GM23338 (cell line): ENCODE measurements at regions not wholly inside any gene's neighbourhood (a gene's known extent, or its start where the extent isn't known, plus 50 kb on each side); places are given as distances from the start of the nearest gene placed in this dataset.

Experiments used
- ATAC-seq: fragments of 200-7000 bp; cut with Tn5 transposase; 3 replicates; pipeline ENCODE4 v1.9.1; 2020
- DNase-seq: peaks from one replicate; pipeline ENCODE4 v3.0.0-alpha.2; 2015; ENCODE audit warnings: low spot score
- H2AFZ ChIP-seq: fragments of 200-600 bp; sonication (generic); 2 replicates; pipeline ENCODE4 v1.8.0; 2016; ENCODE audit warnings: antibody characterized with exemption, mild to moderate bottlenecking, moderate library complexity
- H3F3A ChIP-seq: fragments of 200-600 bp; sonication (generic); replicated peaks from 2 replicates; pipeline ENCODE4 v1.8.0; 2017; ENCODE audit warnings: antibody characterized with exemption, mixed run types, low read depth
- H3K27ac ChIP-seq: fragments of 200-600 bp; sonication (generic); 2 replicates; pipeline ENCODE4 v1.6.1; 2016; ENCODE audit warnings: low read depth
- H3K27me3 ChIP-seq: fragments of 200-600 bp; sonication (generic); 2 replicates; pipeline ENCODE4 v1.8.0; 2016; ENCODE audit warnings: mild to moderate bottlenecking, mixed run types, moderate library complexity; ENCODE audit not compliant: insufficient read depth
- H3K36me3 ChIP-seq: fragments of 200-600 bp; sonication (generic); 2 replicates; pipeline ENCODE4 v1.8.0; 2016; ENCODE audit warnings: mild to moderate bottlenecking; ENCODE audit not compliant: insufficient read depth
- H3K4me1 ChIP-seq: fragments of 200-600 bp; sonication (generic); 2 replicates; pipeline ENCODE4 v1.8.0; 2016; ENCODE audit warnings: mild to moderate bottlenecking, moderate library complexity; ENCODE audit not compliant: insufficient read depth
- H3K4me2 ChIP-seq: fragments of 200-600 bp; sonication (generic); 2 replicates; pipeline ENCODE4 v1.7.1; 2017; ENCODE audit warnings: mixed run types
- H3K4me3 ChIP-seq: fragments of 200-600 bp; sonication (generic); 2 replicates; pipeline ENCODE4 v1.6.1; 2016; ENCODE audit warnings: mixed run types
- H3K79me2 ChIP-seq: fragments of 200-600 bp; sonication (generic); replicated peaks from 2 replicates; pipeline ENCODE4 v1.8.0; 2017; ENCODE audit warnings: mild to moderate bottlenecking; ENCODE audit not compliant: insufficient read depth
- H3K9me2 ChIP-seq: fragments of 200-600 bp; sonication (generic); 2 replicates; pipeline ENCODE4 v1.8.0; 2017; ENCODE audit not compliant: insufficient read depth
- H4K20me1 ChIP-seq: fragments of 200-600 bp; sonication (generic); replicated peaks from 2 replicates; pipeline ENCODE4 v1.8.0; 2017; ENCODE audit warnings: mild to moderate bottlenecking; ENCODE audit not compliant: insufficient read depth
- H3K27ac Mint-ChIP-seq: 2 replicates; pipeline ENCODE4 v1.8.0; 2020; ENCODE audit warnings: inconsistent platforms, mild to moderate bottlenecking, moderate library complexity, mixed read lengths
- H3K27me3 Mint-ChIP-seq: 3 replicates; pipeline ENCODE4 v1.8.0; 2022; ENCODE audit warnings: low read depth, mild to moderate bottlenecking, moderate library complexity, mixed read lengths, inconsistent platforms; ENCODE audit not compliant: insufficient read depth, poor library complexity
- H3K36me3 Mint-ChIP-seq: 3 replicates; pipeline ENCODE4 v1.8.0; 2021; ENCODE audit warnings: low read depth, mild to moderate bottlenecking, inconsistent platforms, moderate library complexity, mixed read lengths
- H3K4me1 Mint-ChIP-seq: 3 replicates; pipeline ENCODE4 v1.8.0; 2020; ENCODE audit warnings: mild to moderate bottlenecking, inconsistent platforms, mixed read lengths
- H3K4me3 Mint-ChIP-seq: 3 replicates; pipeline ENCODE4 v1.8.0; 2021; ENCODE audit warnings: moderate library complexity, mild to moderate bottlenecking, inconsistent platforms, mixed read lengths
- H3K9me3 Mint-ChIP-seq: 3 replicates; pipeline ENCODE4 v1.8.0; 2020; ENCODE audit warnings: moderate library complexity, mild to moderate bottlenecking, inconsistent platforms, mixed read lengths
- CREB1 ChIP-seq: fragments of 250-450 bp; sonication (Bioruptor Pico); IDR thresholded peaks from 2 replicates; pipeline ENCODE4 v1.5.0; 2020; ENCODE audit warnings: low read depth, mild to moderate bottlenecking, moderate library complexity
- EZH2 ChIP-seq: fragments of 200-600 bp; sonication (generic); IDR thresholded peaks from one replicate; pipeline ENCODE4 v1.8.0; 2017; ENCODE audit warnings: antibody characterized with exemption, mild to moderate bottlenecking, low read depth; ENCODE audit not compliant: unreplicated experiment
- EZH2phosphoT487 ChIP-seq: fragments of 200-600 bp; sonication (generic); IDR thresholded peaks from one replicate; pipeline ENCODE4 v1.8.1; 2018; ENCODE audit warnings: antibody characterized with exemption; ENCODE audit not compliant: unreplicated experiment
- NANOG ChIP-seq: IDR thresholded peaks from 2 replicates; pipeline ENCODE4 v1.6.1; 2016; ENCODE audit warnings: antibody characterized with exemption, borderline replicate concordance
- POLR2AphosphoS5 ChIP-seq: IDR thresholded peaks from 2 replicates; pipeline ENCODE4 v1.6.1; 2016; ENCODE audit warnings: antibody characterized with exemption, low read depth
- STAT1 ChIP-seq: IDR thresholded peaks from one replicate; pipeline ENCODE4 v1.6.1; 2016; ENCODE audit warnings: antibody characterized with exemption; ENCODE audit not compliant: unreplicated experiment
- TF ChIP-seq, protein P1 (sequence below): IDR thresholded peaks from 2 replicates; pipeline ENCODE4 v1.6.1; 2016; ENCODE audit warnings: antibody characterized with exemption
- TF ChIP-seq, protein P2 (sequence below): fragments of 250-450 bp; sonication (Bioruptor Pico); IDR thresholded peaks from 2 replicates; pipeline ENCODE4 v1.5.0; 2020; ENCODE audit warnings: mild to moderate bottlenecking, moderate library complexity
- TF ChIP-seq, protein P3 (sequence below), 2 experiments: fragments of 200-600 bp in 1 of 2; sonication (generic) in 1 of 2; conservative IDR thresholded peaks; 2 replicates each; pipeline versions ENCODE4 v1.5.1 to v1.6.1; 2016 to 2017; ENCODE audit warnings: antibody characterized with exemption in 2 of 2, low read depth in 2 of 2, mild to moderate bottlenecking in 2 of 2, moderate library complexity in 1 of 2

DNA sequence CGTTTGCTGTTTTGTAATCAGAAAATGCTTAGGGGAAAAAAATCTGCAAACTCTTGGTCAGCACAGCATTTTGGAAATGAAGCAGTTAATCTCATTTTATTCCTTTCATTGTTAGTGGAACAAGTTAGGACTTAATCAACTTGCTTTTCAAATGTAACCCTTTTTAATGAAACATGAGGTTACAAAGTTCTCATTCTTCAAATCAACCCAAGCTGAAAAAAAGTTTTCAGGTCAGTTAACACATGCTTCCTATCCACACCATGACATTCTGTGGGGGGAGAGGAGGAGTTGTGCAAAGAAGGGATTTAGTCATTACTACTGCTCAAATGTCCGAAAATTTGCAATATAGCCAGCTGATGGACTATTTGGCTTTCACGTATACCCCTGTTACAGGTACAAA, 283.2 kb upstream of the LYPLAL1 start:
- no peak overlapping the region for H3K4me3 ChIP-seq
- Mint-ChIP-seq H3K36me3 (no peaks in the 10 kb centered on the region), H3K27ac (no peak overlapping the region), H3K4me3 (no peak overlapping the region), H3K9me3 (no peaks in the 10 kb centered on the region), H3K4me1 (no peaks in the 10 kb centered on the region), H3K27me3 (no peaks in the 10 kb centered on the region)
- no peak for DNase-seq
- no peaks in the 10 kb centered on the region for H3K36me3 ChIP-seq
- no peak for ATAC-seq
- no peaks in the 10 kb centered on the region for H3K27me3 ChIP-seq
- no peak overlapping the region for H2AFZ ChIP-seq
- H4K20me1 ChIP-seq: no peaks in the 10 kb centered on the region
- no peaks in the 10 kb centered on the region for H3K9me2 ChIP-seq
- TF ChIP-seq, protein P1, sequence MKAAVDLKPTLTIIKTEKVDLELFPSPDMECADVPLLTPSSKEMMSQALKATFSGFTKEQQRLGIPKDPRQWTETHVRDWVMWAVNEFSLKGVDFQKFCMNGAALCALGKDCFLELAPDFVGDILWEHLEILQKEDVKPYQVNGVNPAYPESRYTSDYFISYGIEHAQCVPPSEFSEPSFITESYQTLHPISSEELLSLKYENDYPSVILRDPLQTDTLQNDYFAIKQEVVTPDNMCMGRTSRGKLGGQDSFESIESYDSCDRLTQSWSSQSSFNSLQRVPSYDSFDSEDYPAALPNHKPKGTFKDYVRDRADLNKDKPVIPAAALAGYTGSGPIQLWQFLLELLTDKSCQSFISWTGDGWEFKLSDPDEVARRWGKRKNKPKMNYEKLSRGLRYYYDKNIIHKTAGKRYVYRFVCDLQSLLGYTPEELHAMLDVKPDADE: no peak
- TF ChIP-seq EZH2phosphoT487: no peak
- TF ChIP-seq CREB1 (CRISPR knock-in tag): no peak
- TF ChIP-seq EZH2: no peak
- TF ChIP-seq STAT1: no peak
- TF ChIP-seq, protein P2, sequence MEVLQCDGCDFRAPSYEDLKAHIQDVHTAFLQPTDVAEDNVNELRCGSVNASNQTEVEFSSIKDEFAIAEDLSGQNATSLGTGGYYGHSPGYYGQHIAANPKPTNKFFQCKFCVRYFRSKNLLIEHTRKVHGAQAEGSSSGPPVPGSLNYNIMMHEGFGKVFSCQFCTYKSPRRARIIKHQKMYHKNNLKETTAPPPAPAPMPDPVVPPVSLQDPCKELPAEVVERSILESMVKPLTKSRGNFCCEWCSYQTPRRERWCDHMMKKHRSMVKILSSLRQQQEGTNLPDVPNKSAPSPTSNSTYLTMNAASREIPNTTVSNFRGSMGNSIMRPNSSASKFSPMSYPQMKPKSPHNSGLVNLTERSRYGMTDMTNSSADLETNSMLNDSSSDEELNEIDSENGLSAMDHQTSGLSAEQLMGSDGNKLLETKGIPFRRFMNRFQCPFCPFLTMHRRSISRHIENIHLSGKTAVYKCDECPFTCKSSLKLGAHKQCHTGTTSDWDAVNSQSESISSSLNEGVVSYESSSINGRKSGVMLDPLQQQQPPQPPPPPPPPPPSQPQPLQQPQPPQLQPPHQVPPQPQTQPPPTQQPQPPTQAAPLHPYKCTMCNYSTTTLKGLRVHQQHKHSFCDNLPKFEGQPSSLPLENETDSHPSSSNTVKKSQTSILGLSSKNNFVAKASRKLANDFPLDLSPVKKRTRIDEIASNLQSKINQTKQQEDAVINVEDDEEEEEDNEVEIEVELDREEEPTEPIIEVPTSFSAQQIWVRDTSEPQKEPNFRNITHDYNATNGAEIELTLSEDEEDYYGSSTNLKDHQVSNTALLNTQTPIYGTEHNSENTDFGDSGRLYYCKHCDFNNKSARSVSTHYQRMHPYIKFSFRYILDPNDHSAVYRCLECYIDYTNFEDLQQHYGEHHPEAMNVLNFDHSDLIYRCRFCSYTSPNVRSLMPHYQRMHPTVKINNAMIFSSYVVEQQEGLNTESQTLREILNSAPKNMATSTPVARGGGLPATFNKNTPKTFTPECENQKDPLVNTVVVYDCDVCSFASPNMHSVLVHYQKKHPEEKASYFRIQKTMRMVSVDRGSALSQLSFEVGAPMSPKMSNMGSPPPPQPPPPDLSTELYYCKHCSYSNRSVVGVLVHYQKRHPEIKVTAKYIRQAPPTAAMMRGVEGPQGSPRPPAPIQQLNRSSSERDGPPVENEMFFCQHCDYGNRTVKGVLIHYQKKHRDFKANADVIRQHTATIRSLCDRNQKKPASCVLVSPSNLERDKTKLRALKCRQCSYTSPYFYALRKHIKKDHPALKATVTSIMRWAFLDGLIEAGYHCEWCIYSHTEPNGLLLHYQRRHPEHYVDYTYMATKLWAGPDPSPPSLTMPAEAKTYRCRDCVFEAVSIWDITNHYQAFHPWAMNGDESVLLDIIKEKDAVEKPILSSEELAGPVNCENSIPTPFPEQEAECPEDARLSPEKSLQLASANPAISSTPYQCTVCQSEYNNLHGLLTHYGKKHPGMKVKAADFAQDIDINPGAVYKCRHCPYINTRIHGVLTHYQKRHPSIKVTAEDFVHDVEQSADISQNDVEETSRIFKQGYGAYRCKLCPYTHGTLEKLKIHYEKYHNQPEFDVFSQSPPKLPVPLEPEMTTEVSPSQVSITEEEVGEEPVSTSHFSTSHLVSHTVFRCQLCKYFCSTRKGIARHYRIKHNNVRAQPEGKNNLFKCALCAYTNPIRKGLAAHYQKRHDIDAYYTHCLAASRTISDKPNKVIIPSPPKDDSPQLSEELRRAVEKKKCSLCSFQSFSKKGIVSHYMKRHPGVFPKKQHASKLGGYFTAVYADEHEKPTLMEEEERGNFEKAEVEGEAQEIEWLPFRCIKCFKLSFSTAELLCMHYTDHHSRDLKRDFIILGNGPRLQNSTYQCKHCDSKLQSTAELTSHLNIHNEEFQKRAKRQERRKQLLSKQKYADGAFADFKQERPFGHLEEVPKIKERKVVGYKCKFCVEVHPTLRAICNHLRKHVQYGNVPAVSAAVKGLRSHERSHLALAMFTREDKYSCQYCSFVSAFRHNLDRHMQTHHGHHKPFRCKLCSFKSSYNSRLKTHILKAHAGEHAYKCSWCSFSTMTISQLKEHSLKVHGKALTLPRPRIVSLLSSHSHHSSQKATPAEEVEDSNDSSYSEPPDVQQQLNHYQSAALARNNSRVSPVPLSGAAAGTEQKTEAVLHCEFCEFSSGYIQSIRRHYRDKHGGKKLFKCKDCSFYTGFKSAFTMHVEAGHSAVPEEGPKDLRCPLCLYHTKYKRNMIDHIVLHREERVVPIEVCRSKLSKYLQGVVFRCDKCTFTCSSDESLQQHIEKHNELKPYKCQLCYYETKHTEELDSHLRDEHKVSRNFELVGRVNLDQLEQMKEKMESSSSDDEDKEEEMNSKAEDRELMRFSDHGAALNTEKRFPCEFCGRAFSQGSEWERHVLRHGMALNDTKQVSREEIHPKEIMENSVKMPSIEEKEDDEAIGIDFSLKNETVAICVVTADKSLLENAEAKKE (CRISPR knock-in tag): no peak
- TF ChIP-seq POLR2AphosphoS5: no peak
- TF ChIP-seq, protein P3, sequence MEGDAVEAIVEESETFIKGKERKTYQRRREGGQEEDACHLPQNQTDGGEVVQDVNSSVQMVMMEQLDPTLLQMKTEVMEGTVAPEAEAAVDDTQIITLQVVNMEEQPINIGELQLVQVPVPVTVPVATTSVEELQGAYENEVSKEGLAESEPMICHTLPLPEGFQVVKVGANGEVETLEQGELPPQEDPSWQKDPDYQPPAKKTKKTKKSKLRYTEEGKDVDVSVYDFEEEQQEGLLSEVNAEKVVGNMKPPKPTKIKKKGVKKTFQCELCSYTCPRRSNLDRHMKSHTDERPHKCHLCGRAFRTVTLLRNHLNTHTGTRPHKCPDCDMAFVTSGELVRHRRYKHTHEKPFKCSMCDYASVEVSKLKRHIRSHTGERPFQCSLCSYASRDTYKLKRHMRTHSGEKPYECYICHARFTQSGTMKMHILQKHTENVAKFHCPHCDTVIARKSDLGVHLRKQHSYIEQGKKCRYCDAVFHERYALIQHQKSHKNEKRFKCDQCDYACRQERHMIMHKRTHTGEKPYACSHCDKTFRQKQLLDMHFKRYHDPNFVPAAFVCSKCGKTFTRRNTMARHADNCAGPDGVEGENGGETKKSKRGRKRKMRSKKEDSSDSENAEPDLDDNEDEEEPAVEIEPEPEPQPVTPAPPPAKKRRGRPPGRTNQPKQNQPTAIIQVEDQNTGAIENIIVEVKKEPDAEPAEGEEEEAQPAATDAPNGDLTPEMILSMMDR (conservative IDR thresholded peaks at IDR 0.05; ENCODE audit: low read depth in 2 of 2): no peak
- TF ChIP-seq NANOG: no peak
- H3K4me1 ChIP-seq: no peaks in the 10 kb centered on the region
- no peaks in the 10 kb centered on the region for H3K79me2 ChIP-seq
- no peaks in the 10 kb centered on the region for H3F3A ChIP-seq
- no peak overlapping the region for H3K27ac ChIP-seq
- no peak overlapping the region for H3K4me2 ChIP-seq
